MCF 10A (cell line): ENCODE measurements at regions not wholly inside any gene's neighbourhood (a gene's known extent, or its start where the extent isn't known, plus 50 kb on each side); places are given as distances from the start of the nearest gene placed in this dataset.

Experiments used
- BruUV-seq: library from RNA; stranded (reverse); fragments of 400-500 nt; replicated peaks from 2 replicates; lab custom pipeline; 2021; lab: Mats Ljungman, UMichigan
- CTCF ChIA-PET: fragments of 300-600 bp; sonication (Branson Sonifier 250); formaldehyde crosslinking; extraction: SDS; loops from one replicate; lab custom pipeline; 2021; ENCODE audit warnings: antibody characterized with exemption, inconsistent platforms; lab: Yijun Ruan, JAX
- POLR2A ChIA-PET: fragments of 300-600, 350-650 bp; sonication (Branson Sonifier 250); formaldehyde crosslinking; extraction: SDS; loops from one replicate; lab custom pipeline; 2020; ENCODE audit warnings: antibody characterized with exemption, inconsistent platforms; lab: Yijun Ruan, JAX
- DNase-seq: peaks from one replicate; pipeline ENCODE4 v3.0.0-alpha.2; 2018; ENCODE audit not compliant: unreplicated experiment
- H3K27ac Mint-ChIP-seq: one replicate; pipeline ENCODE4 v1.8.0; 2022; ENCODE audit warnings: mild to moderate bottlenecking, low read depth, mixed read lengths; ENCODE audit not compliant: unreplicated experiment
- H3K27me3 Mint-ChIP-seq: one replicate; pipeline ENCODE4 v1.8.0; 2022; ENCODE audit warnings: mixed read lengths; ENCODE audit not compliant: insufficient read depth, unreplicated experiment
- H3K36me3 Mint-ChIP-seq: one replicate; pipeline ENCODE4 v1.8.0; 2022; ENCODE audit warnings: mild to moderate bottlenecking, moderate library complexity, mixed read lengths; ENCODE audit not compliant: insufficient read depth, unreplicated experiment
- H3K4me1 Mint-ChIP-seq: one replicate; pipeline ENCODE4 v1.8.0; 2022; ENCODE audit warnings: mixed read lengths; ENCODE audit not compliant: insufficient read depth, unreplicated experiment
- H3K4me3 Mint-ChIP-seq: one replicate; pipeline ENCODE4 v1.8.0; 2022; ENCODE audit warnings: mild to moderate bottlenecking, moderate library complexity, mixed read lengths; ENCODE audit not compliant: unreplicated experiment
- H3K9me3 Mint-ChIP-seq: one replicate; pipeline ENCODE4 v1.8.0; 2022; ENCODE audit warnings: mixed read lengths; ENCODE audit not compliant: unreplicated experiment
- CTCF ChIP-seq: fragments of 200-600 bp; IDR thresholded peaks from one replicate; pipeline ENCODE4 v1.8.0; 2022; ENCODE audit warnings: antibody characterized with exemption, mild to moderate bottlenecking; ENCODE audit not compliant: unreplicated experiment
- intact Hi-C: fragments of 100-400 bp; cut with micrococcal nuclease; formaldehyde crosslinking; loops from 2 replicates; pipeline ENCODE4 v1.14.1; 2022

GRCh38 chr3:38960953-38961622 is 90.7 kb downstream of the SCN11A start:
- no peaks in the 10 kb centered on the region for H3K27me3 Mint-ChIP-seq
- no peak overlapping the region for H3K27ac Mint-ChIP-seq
- peak; percentile 31 for TF ChIP-seq CTCF
- no peak overlapping the region for H3K4me3 Mint-ChIP-seq
- ChIA-PET POLR2A (interaction anchor here (0.7 kb wide), 1 partner anchor 15 kb away, joined by 3 read pairs; no protein-coding TSS in a partner anchor), CTCF (interaction anchor here (0.6 to 1.6 kb wide), 16 partner anchors 9 to 1997 kb away, joined by 3 to 9 read pairs (median 3); no protein-coding TSS in a partner anchor)
- peak; percentile 53 for DNase-seq
- no peaks in the 10 kb centered on the region for H3K36me3 Mint-ChIP-seq
- BruUV-seq = no TSS peak
- no peaks in the 10 kb centered on the region for H3K9me3 Mint-ChIP-seq
- no peaks in the 10 kb centered on the region for H3K4me1 Mint-ChIP-seq
- intact Hi-C loops = no loop called here

- Mint-ChIP-seq H3K27ac (no peak overlapping the region), H3K36me3 (no peaks in the 10 kb centered on the region), H3K27me3 (peaks cover 2% of the 10 kb centered on the region), H3K9me3 (no peaks in the 10 kb centered on the region), H3K4me1 (no peaks in the 10 kb centered on the region), H3K4me3 (no peak overlapping the region)
- no peak for DNase-seq
- intact Hi-C loops = no loop called here
- ChIA-PET POLR2A (no interaction called here), CTCF (interaction anchor here (0.7 to 1.6 kb wide), 9 partner anchors 10 to 439 kb away, joined by 3 to 9 read pairs (median 4); no protein-coding TSS in a partner anchor)
- BruUV-seq = no TSS peak
- TF ChIP-seq CTCF = no peak
Observed at GRCh38 chr3:38960042-38960622, 91.6 kb downstream of the SCN11A start.

GRCh38 chr3:38958026-38958720 is 93.6 kb downstream of the SCN11A start:
- BruUV-seq = no TSS peak
- H3K4me3 Mint-ChIP-seq = no peak overlapping the region
- H3K27ac Mint-ChIP-seq = no peak overlapping the region
- no peak for DNase-seq
- CTCF ChIA-PET = interaction anchor here (0.8 kb wide), 1 partner anchor 613 kb away, joined by 5 read pairs; no protein-coding TSS in a partner anchor
- H3K27me3 Mint-ChIP-seq = peaks cover 21% of the 10 kb centered on the region
- POLR2A ChIA-PET = no interaction called here
- H3K9me3 Mint-ChIP-seq = no peaks in the 10 kb centered on the region
- TF ChIP-seq CTCF = no peak
- intact Hi-C loops = no loop called here
- H3K4me1 Mint-ChIP-seq = no peaks in the 10 kb centered on the region
- no peaks in the 10 kb centered on the region for H3K36me3 Mint-ChIP-seq

GRCh38 chr3:38957296-38957695 is 94.4 kb downstream of the SCN11A start:
- H3K9me3 Mint-ChIP-seq = no peaks in the 10 kb centered on the region
- TF ChIP-seq CTCF = no peak
- peaks cover 29% of the 10 kb centered on the region for H3K27me3 Mint-ChIP-seq
- ChIA-PET CTCF (interaction anchor here (0.8 to 1.1 kb wide), 3 partner anchors 15 to 612 kb away, joined by 3 to 5 read pairs (median 5); no protein-coding TSS in a partner anchor), POLR2A (interaction anchor here (0.6 kb wide), 1 partner anchor 48 kb away, joined by 4 read pairs; no protein-coding TSS in a partner anchor)
- H3K27ac Mint-ChIP-seq = no peak overlapping the region
- H3K36me3 Mint-ChIP-seq = no peaks in the 10 kb centered on the region
- H3K4me3 Mint-ChIP-seq = no peak overlapping the region
- H3K4me1 Mint-ChIP-seq = no peaks in the 10 kb centered on the region
- DNase-seq = no peak
- intact Hi-C loops = no loop called here
- no TSS peak for BruUV-seq
